RWPE2 (cell line): ENCODE measurements at regions not wholly inside any gene's neighbourhood (a gene's known extent, or its start where the extent isn't known, plus 50 kb on each side); places are given as distances from the start of the nearest gene placed in this dataset.

Experiments
- ATAC-seq: fragments of 200-7000 bp; cut with Tn5 transposase; 3 replicates; pipeline ENCODE4 v1.9.1; 2021; ENCODE audit warnings: low read depth
- DNase-seq: peaks from one replicate; pipeline ENCODE4 v3.0.0-alpha.2; 2020; ENCODE audit warnings: low spot score
- H3K27ac ChIP-seq: fragments of 450-650 bp; 2 replicates; pipeline ENCODE4 v1.5.1; 2017; ENCODE audit warnings: mild to moderate bottlenecking; ENCODE audit not compliant: poor library complexity, severe bottlenecking
- H3K27me3 ChIP-seq: fragments of 250-450 bp; sonication (Bioruptor Pico); 2 replicates; pipeline ENCODE4 v1.5.1; 2021; ENCODE audit warnings: mild to moderate bottlenecking, moderate library complexity; ENCODE audit not compliant: insufficient read depth, poor library complexity, severe bottlenecking
- H3K36me3 ChIP-seq: fragments of 250-450 bp; sonication (Bioruptor Pico); 2 replicates; pipeline ENCODE4 v1.5.1; 2020; ENCODE audit warnings: low read depth, mild to moderate bottlenecking, moderate library complexity
- H3K4me1 ChIP-seq: fragments of 250-450 bp; sonication (Bioruptor Pico); 2 replicates; pipeline ENCODE4 v1.5.1; 2021; ENCODE audit warnings: mild to moderate bottlenecking, moderate library complexity; ENCODE audit not compliant: insufficient read depth, poor library complexity, severe bottlenecking
- H3K4me3 ChIP-seq: fragments of 250-450 bp; sonication (Bioruptor Pico); 2 replicates; pipeline ENCODE4 v1.5.1; 2021; ENCODE audit warnings: mild to moderate bottlenecking, moderate library complexity; ENCODE audit not compliant: severe bottlenecking
- H3K9me3 ChIP-seq: fragments of 250-450 bp; sonication (Bioruptor Pico); 2 replicates; pipeline ENCODE4 v1.5.1; 2021; ENCODE audit warnings: mild to moderate bottlenecking, moderate library complexity; ENCODE audit not compliant: severe bottlenecking
- CTCF ChIP-seq: fragments of 450-650 bp; IDR thresholded peaks from one replicate; pipeline ENCODE4 v1.5.1; 2017; ENCODE audit warnings: mild to moderate bottlenecking, moderate library complexity; ENCODE audit not compliant: poor library complexity, severe bottlenecking

GRCh38 chr5:18687429-18687828 lies 1053.2 kb downstream of the TAF11L14 start:
- Histone ChIP-seq H3K36me3 (no peaks in the 10 kb centered on the region), H3K27me3 (no peaks in the 10 kb centered on the region), H3K4me3 (no peak overlapping the region), H3K27ac (no peak overlapping the region), H3K4me1 (no peaks in the 10 kb centered on the region), H3K9me3 (no peaks in the 10 kb centered on the region)
- ATAC-seq (no peak), DNase-seq (no peak)
- TF ChIP-seq CTCF: no peak

- no peaks in the 10 kb centered on the region for H3K9me3 ChIP-seq
- no peak overlapping the region for H3K27ac ChIP-seq
- no peak for DNase-seq
- TF ChIP-seq CTCF: no peak
- H3K4me1 ChIP-seq: no peaks in the 10 kb centered on the region
- H3K4me3 ChIP-seq: no peak overlapping the region
- peaks cover 7% of the 10 kb centered on the region for H3K27me3 ChIP-seq
- ATAC-seq: no peak
- no peaks in the 10 kb centered on the region for H3K36me3 ChIP-seq
Observed at GRCh38 chr5:18699681-18700080, 1065.4 kb downstream of the TAF11L14 start.

GRCh38 chr5:18702821-18703220 lies 1068.6 kb downstream of the TAF11L14 start:
- Histone ChIP-seq H3K4me1 (no peaks in the 10 kb centered on the region), H3K27me3 (peaks cover 7% of the 10 kb centered on the region), H3K9me3 (no peaks in the 10 kb centered on the region), H3K4me3 (no peak overlapping the region), H3K27ac (no peak overlapping the region), H3K36me3 (no peaks in the 10 kb centered on the region)
- DNase-seq: no peak
- no peak for TF ChIP-seq CTCF
- ATAC-seq: no peak

GRCh38 chr5:18712936-18713485 lies 1078.8 kb downstream of the TAF11L14 start:
- Histone ChIP-seq H3K4me1 (no peaks in the 10 kb centered on the region), H3K4me3 (no peak overlapping the region), H3K27ac (no peak overlapping the region), H3K27me3 (no peaks in the 10 kb centered on the region), H3K9me3 (no peaks in the 10 kb centered on the region), H3K36me3 (no peaks in the 10 kb centered on the region)
- DNase-seq (no peak), ATAC-seq (no peak)
- TF ChIP-seq CTCF: no peak

- Histone ChIP-seq H3K27me3 (no peaks in the 10 kb centered on the region), H3K4me1 (no peaks in the 10 kb centered on the region), H3K9me3 (peaks cover 3% of the 10 kb centered on the region), H3K27ac (no peak overlapping the region), H3K4me3 (no peak overlapping the region), H3K36me3 (no peaks in the 10 kb centered on the region)
- DNase-seq (no peak), ATAC-seq (no peak)
- no peak for TF ChIP-seq CTCF
Observed at GRCh38 chr5:18720002-18720401, 1085.7 kb downstream of the TAF11L14 start.
